IMR-90 (cell line): ENCODE measurements at regions not wholly inside any gene's neighbourhood (a gene's known extent, or its start where the extent isn't known, plus 50 kb on each side); places are given as distances from the start of the nearest gene placed in this dataset.
A peak's percentile ranks its signal among the peaks of the same experiment; 100 is the strongest.

Experiments used
- ATAC-seq: fragments of 200-7000 bp; cut with Tn5 transposase; 2 replicates; pipeline ENCODE4 v1.9.1; 2020; ENCODE audit warnings: low read depth, mild to moderate bottlenecking, moderate library complexity
- BruUV-seq: library from RNA; stranded (reverse); fragments of 400-500 nt; replicated peaks from 2 replicates; lab custom pipeline; 2021; lab: Mats Ljungman, UMichigan
- CTCF ChIA-PET: fragments of 300-600 bp; formaldehyde crosslinking; extraction: SDS; loops from one replicate; lab custom pipeline; 2021; ENCODE audit warnings: antibody characterized with exemption; lab: Yijun Ruan, JAX
- POLR2A ChIA-PET: fragments of 300-600 bp; sonication (Branson Sonifier 250); formaldehyde crosslinking; loops from one replicate; lab custom pipeline; 2022; ENCODE audit warnings: antibody characterized with exemption; ENCODE audit not compliant: unreplicated experiment; lab: Charles Lee
- DNase-seq: peaks from one replicate; pipeline ENCODE4 v3.0.0; 2013
- H2AFZ ChIP-seq: replicated peaks from 2 replicates; pipeline ENCODE3; 2013; ENCODE audit warnings: low read length, mild to moderate bottlenecking; ENCODE audit not compliant: poor library complexity
- H2AK5ac ChIP-seq: 2 replicates; pipeline ENCODE4 v1.6.1; 2013; ENCODE audit warnings: low read depth, low read length, inconsistent platforms
- H2AK9ac ChIP-seq: replicated peaks from 2 replicates; pipeline ENCODE3; 2013; ENCODE audit warnings: mild to moderate bottlenecking, low read depth, low read length, moderate library complexity; ENCODE audit not compliant: poor library complexity
- H2BK120ac ChIP-seq: 2 replicates; pipeline ENCODE4 v1.6.1; 2013; ENCODE audit warnings: low read depth, low read length, inconsistent platforms
- H2BK15ac ChIP-seq: 3 replicates; pipeline ENCODE4 v1.6.1; 2013; ENCODE audit warnings: low read depth, low read length, inconsistent platforms
- H2BK20ac ChIP-seq: 2 replicates; pipeline ENCODE4 v1.6.1; 2013; ENCODE audit warnings: low read depth, mild to moderate bottlenecking, inconsistent platforms, low read length, moderate library complexity
- H2BK5ac ChIP-seq: 2 replicates; pipeline ENCODE4 v1.6.1; 2013; ENCODE audit warnings: mild to moderate bottlenecking, low read depth, low read length, inconsistent platforms; ENCODE audit not compliant: poor library complexity, severe bottlenecking
- H3K14ac ChIP-seq: replicated peaks from 2 replicates; pipeline ENCODE4 v1.6.1; 2013; ENCODE audit warnings: low read depth, low read length, inconsistent platforms
- H3K18ac ChIP-seq: 2 replicates; pipeline ENCODE4 v1.6.1; 2013; ENCODE audit warnings: low read depth, low read length, control low read depth
- H3K23ac ChIP-seq: 2 replicates; pipeline ENCODE4 v1.6.1; 2013; ENCODE audit warnings: low read depth, low read length, inconsistent platforms
- H3K27ac ChIP-seq: 2 replicates; pipeline ENCODE4 v1.5.1; 2013; ENCODE audit warnings: mild to moderate bottlenecking, control low read depth, low read length; ENCODE audit not compliant: insufficient read depth
- H3K27me3 ChIP-seq: 2 replicates; pipeline ENCODE4 v1.6.1; 2013; ENCODE audit warnings: low read length; ENCODE audit not compliant: control insufficient read depth, insufficient read depth
- H3K36me3 ChIP-seq: 2 replicates; pipeline ENCODE4 v1.6.1; 2013; ENCODE audit warnings: low read length, mixed read lengths; ENCODE audit not compliant: control insufficient read depth, insufficient read depth
- H3K4ac ChIP-seq: 2 replicates; pipeline ENCODE4 v1.6.1; 2013; ENCODE audit warnings: low read depth, low read length, inconsistent platforms
- H3K4me1 ChIP-seq: 2 replicates; pipeline ENCODE4 v1.6.1; 2013; ENCODE audit warnings: low read length, mixed read lengths; ENCODE audit not compliant: control insufficient read depth, insufficient read depth
- H3K4me2 ChIP-seq: 2 replicates; pipeline ENCODE4 v1.6.1; 2013; ENCODE audit warnings: low read depth, mild to moderate bottlenecking, control low read depth, low read length, moderate library complexity
- H3K4me3 ChIP-seq: 2 replicates; pipeline ENCODE4 v1.5.1; 2013; ENCODE audit warnings: low read depth, mild to moderate bottlenecking, control low read depth, low read length, moderate library complexity; ENCODE audit not compliant: insufficient read depth
- H3K56ac ChIP-seq: 2 replicates; pipeline ENCODE4 v1.6.1; 2013; ENCODE audit warnings: low read length, inconsistent platforms; ENCODE audit not compliant: insufficient read depth; ENCODE audit errors: extremely low read depth
- H3K79me1 ChIP-seq, 2 experiments: 2 replicates each; pipeline ENCODE4 v1.6.1; 2013; ENCODE audit warnings: low read length in 2 of 2, inconsistent platforms in 1 of 2, low read depth in 1 of 2
- H3K9ac ChIP-seq: 2 replicates; pipeline ENCODE4 v1.6.1; 2013; ENCODE audit warnings: low read depth, low read length, control low read depth
- H3K9me1 ChIP-seq: 2 replicates; pipeline ENCODE4 v1.6.1; 2013; ENCODE audit warnings: low read length, inconsistent platforms; ENCODE audit not compliant: insufficient read depth
- H3K9me3 ChIP-seq: 2 replicates; pipeline ENCODE4 v1.6.1; 2013; ENCODE audit warnings: low read length; ENCODE audit not compliant: control insufficient read depth, insufficient read depth
- H4K20me1 ChIP-seq: 2 replicates; pipeline ENCODE4 v1.6.1; 2013; ENCODE audit warnings: low read length, inconsistent platforms; ENCODE audit not compliant: insufficient read depth
- H4K5ac ChIP-seq: 2 replicates; pipeline ENCODE4 v1.6.1; 2013; ENCODE audit warnings: mild to moderate bottlenecking, low read depth, low read length, control low read depth
- H4K8ac ChIP-seq, 2 experiments: 2 replicates each; pipeline ENCODE4 v1.6.1; 2013; ENCODE audit warnings: low read depth in 2 of 2, low read length in 2 of 2, control low read depth in 1 of 2, inconsistent platforms in 1 of 2
- H4K91ac ChIP-seq: 2 replicates; pipeline ENCODE4 v1.6.1; 2013; ENCODE audit warnings: low read depth, low read length, inconsistent platforms; ENCODE audit not compliant: insufficient read depth
- MAFK ChIP-seq: IDR thresholded peaks from 2 replicates; pipeline ENCODE4 v1.6.1; 2012; ENCODE audit warnings: low read depth, low read length, improper control_type of control experiment
- RFX5 ChIP-seq: IDR thresholded peaks from 2 replicates; pipeline ENCODE4 v1.8.0; 2012; ENCODE audit warnings: low read depth, mild to moderate bottlenecking, low read length, moderate library complexity
- dilution Hi-C: fragments of 300-500 bp; cut with HindIII; formaldehyde crosslinking; loops from one replicate; pipeline ENCODE4 v1.14.3; 2018; ENCODE audit warnings: low sequenced_read_pairs; ENCODE audit not compliant: unreplicated experiment
- in situ Hi-C: fragments of 300-500 bp; cut with MboI; formaldehyde crosslinking; loops from 3 replicates; pipeline ENCODE4 v1.14.3; 2019; ENCODE audit warnings: low sequenced_read_pairs, inconsistent platforms, mixed read lengths
- intact Hi-C: fragments of 100-400 bp; cut with micrococcal nuclease; formaldehyde crosslinking; loops from 2 replicates; pipeline ENCODE4 v1.10.0; 2022

GRCh38 chr6:76403064-76403463, 330.6 kb upstream of the IMPG1 start:
- no peak for TF ChIP-seq RFX5
- peak; percentile 93 for TF ChIP-seq MAFK
- Histone ChIP-seq H3K27ac (no peak overlapping the region), H3K4ac (no peak overlapping the region), H4K5ac (no peak overlapping the region), H3K18ac (no peak overlapping the region), H3K9ac (no peak overlapping the region), H4K20me1 (no peaks in the 10 kb centered on the region), H3K23ac (no peak overlapping the region), H3K4me1 (no peaks in the 10 kb centered on the region), H4K91ac (no peak overlapping the region), H3K56ac (no peak overlapping the region), H4K8ac (no peak overlapping the region), H3K9me1 (no peaks in the 10 kb centered on the region), H3K4me2 (no peak overlapping the region), H3K14ac (no peak overlapping the region), H3K4me3 (no peak overlapping the region), H3K36me3 (no peaks in the 10 kb centered on the region), H2BK5ac (no peak overlapping the region), H3K9me3 (no peaks in the 10 kb centered on the region), H2BK120ac (no peak overlapping the region), H3K79me1 (no peaks in the 10 kb centered on the region), H2AFZ (no peak overlapping the region), H2BK20ac (no peak overlapping the region), H2AK9ac (no peak overlapping the region), H2BK15ac (no peak overlapping the region), H2AK5ac (no peak overlapping the region), H3K27me3 (no peaks in the 10 kb centered on the region)
- intact Hi-C loops (no loop called here), dilution Hi-C loops (no loop called here), in situ Hi-C loops (no loop called here)
- CTCF ChIA-PET: no interaction called here
- POLR2A ChIA-PET: no interaction called here
- DNase-seq (no peak), ATAC-seq (no peak)
- no TSS peak for BruUV-seq
